ENCODE measurements at regions not wholly inside any gene's neighbourhood (a gene's known extent, or its start where the extent isn't known, plus 50 kb on each side); places are given as distances from the start of the nearest gene placed in this dataset.

DNA sequence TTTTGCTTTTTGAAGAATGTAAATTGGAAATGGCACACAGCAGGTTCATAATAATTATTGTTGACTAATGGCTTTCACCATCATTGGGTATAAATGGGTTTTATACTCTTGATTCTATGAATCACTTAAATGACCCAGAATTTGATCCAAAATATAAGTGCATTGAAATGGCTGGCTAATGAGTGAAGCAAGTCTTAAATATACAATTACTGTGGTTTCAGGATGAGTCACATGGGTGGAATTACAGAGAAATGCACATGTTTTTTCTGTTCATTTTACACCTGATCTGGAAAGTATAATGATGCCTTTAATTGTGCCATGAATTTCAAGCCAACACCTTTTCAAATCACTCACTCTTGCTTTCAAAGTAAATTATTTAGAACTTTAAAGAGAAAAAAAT lies 380.8 kb upstream of the CD180 start:
- Histone ChIP-seq H3K27ac (no peak overlapping the region), H3K27me3 (no peaks in the 10 kb centered on the region), H3K36me3 (no peaks in the 10 kb centered on the region), H3K4me3 (no peak overlapping the region), H3K4me1 (peaks cover 0 to 7% (median 0%) of the 10 kb centered on the region in 4 donors), H3K9me3 (peaks cover 0 to 8% (median 0%) of the 10 kb centered on the region in 3 donors)
- TF ChIP-seq, protein P1, sequence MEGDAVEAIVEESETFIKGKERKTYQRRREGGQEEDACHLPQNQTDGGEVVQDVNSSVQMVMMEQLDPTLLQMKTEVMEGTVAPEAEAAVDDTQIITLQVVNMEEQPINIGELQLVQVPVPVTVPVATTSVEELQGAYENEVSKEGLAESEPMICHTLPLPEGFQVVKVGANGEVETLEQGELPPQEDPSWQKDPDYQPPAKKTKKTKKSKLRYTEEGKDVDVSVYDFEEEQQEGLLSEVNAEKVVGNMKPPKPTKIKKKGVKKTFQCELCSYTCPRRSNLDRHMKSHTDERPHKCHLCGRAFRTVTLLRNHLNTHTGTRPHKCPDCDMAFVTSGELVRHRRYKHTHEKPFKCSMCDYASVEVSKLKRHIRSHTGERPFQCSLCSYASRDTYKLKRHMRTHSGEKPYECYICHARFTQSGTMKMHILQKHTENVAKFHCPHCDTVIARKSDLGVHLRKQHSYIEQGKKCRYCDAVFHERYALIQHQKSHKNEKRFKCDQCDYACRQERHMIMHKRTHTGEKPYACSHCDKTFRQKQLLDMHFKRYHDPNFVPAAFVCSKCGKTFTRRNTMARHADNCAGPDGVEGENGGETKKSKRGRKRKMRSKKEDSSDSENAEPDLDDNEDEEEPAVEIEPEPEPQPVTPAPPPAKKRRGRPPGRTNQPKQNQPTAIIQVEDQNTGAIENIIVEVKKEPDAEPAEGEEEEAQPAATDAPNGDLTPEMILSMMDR (IDR thresholded peaks at IDR 0.05), result no peak
- intact Hi-C loops (cut with DNase I; ENCODE audit: low total_unique reads), result no loop called here
- DNase-seq, result no peak

DNA sequence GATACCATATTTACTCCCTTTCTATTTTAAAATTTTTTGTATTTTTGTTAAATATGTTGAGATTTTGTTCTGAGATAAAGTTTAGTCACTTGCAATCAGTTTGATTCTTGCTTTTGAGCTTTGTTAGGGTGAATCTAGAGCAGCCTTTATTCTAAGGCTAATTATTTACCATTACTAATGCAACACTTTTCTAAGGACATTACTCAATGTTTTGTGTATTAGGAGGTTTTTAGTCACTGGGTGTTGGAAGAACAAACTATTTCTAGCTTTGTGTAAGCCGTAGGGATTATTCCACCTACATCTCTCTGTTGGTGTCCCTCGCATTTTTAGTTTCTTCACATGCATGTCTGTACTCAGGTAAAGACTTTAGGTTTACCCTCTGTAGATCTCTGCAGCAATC lies 379.5 kb upstream of the CD180 start:
- TF ChIP-seq, protein P1 (IDR thresholded peaks at IDR 0.05), result no peak
- DNase-seq, result no peak
- Histone ChIP-seq H3K9me3 (peaks cover 0 to 8% (median 0%) of the 10 kb centered on the region in 3 donors), H3K4me1 (peaks cover 0 to 7% (median 0%) of the 10 kb centered on the region in 4 donors), H3K27ac (no peak overlapping the region), H3K27me3 (no peaks in the 10 kb centered on the region), H3K36me3 (no peaks in the 10 kb centered on the region), H3K4me3 (no peak overlapping the region)
- intact Hi-C loops (cut with DNase I; ENCODE audit: low total_unique reads), result no loop called here

DNA sequence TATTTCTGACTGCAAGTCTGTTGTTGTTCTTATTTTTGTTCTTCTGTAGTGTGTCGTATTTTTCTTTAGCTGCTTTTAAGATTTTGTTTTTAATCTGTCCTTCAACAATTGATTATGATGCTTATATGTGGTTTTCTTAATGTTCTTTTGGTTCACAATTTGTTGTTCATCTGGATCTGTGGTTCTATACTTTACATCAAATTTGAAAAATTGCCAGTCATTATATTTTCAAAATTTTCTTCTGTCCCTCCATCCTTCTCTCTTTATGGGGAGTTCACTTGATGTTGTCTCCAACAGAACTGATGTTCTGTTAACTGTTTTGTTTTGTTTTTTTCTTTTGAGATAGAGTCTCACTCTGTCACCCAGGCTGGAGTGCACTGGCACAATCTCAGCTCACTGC lies 378.5 kb upstream of the CD180 start:
- no peaks in the 10 kb centered on the region for H3K36me3 ChIP-seq
- intact Hi-C loops (cut with DNase I; ENCODE audit: low total_unique reads), result no loop called here
- H3K4me3 ChIP-seq, result no peak overlapping the region
- H3K4me1 ChIP-seq, result peaks cover 0 to 7% (median 0%) of the 10 kb centered on the region in 4 donors
- H3K9me3 ChIP-seq, result peaks cover 0 to 8% (median 0%) of the 10 kb centered on the region in 3 donors
- no peak overlapping the region for H3K27ac ChIP-seq
- no peaks in the 10 kb centered on the region for H3K27me3 ChIP-seq
- DNase-seq, result no peak
- TF ChIP-seq, protein P1 (IDR thresholded peaks at IDR 0.05), result no peak

DNA sequence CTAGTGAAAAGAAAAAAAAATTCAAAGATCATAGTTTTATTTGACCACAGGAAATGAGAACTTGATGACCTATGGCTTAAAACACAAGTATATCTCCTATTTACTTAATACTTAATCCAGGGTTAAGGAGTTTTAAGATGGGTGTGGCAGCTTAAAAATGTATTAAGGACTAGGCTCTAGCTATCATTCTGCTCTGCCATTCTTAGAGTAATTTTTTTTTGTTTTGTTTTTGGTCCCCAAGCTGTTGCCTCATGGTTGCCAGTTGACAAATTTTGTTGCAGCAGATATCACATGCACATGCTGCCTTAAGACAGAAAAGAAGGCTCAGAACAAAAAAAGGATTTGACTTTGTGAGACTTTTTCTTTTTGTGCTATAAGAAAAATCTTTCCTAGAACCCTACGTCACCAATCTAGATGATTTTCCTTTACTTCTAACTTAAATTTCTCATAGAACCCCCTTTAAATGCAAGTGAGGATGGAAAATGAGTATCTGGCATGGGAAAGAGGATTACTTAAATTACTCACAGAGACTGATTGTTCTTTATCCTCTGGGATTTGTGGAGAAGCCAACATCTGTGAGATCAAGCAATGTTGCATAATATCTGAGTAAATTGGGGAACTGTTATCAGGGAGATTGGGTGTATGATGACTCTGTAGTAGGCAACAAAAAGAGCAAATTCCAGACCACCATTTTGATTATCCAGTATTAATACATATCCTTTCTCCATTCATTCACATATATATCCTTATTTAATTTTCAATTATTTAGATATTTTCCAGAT lies 364.7 kb upstream of the CD180 start:
- H3K27ac ChIP-seq, result no peak overlapping the region
- H3K4me1 ChIP-seq, result no peaks in the 10 kb centered on the region
- H3K36me3 ChIP-seq, result no peaks in the 10 kb centered on the region
- H3K9me3 ChIP-seq, result peaks cover 0 to 12% (median 4%) of the 10 kb centered on the region in 3 donors
- H3K4me3 ChIP-seq, result no peak overlapping the region
- DNase-seq, result no peak
- TF ChIP-seq, protein P1 (IDR thresholded peaks at IDR 0.05), result no peak
- H3K27me3 ChIP-seq, result no peaks in the 10 kb centered on the region
- intact Hi-C loops (cut with DNase I; ENCODE audit: low total_unique reads), result no loop called here

DNA sequence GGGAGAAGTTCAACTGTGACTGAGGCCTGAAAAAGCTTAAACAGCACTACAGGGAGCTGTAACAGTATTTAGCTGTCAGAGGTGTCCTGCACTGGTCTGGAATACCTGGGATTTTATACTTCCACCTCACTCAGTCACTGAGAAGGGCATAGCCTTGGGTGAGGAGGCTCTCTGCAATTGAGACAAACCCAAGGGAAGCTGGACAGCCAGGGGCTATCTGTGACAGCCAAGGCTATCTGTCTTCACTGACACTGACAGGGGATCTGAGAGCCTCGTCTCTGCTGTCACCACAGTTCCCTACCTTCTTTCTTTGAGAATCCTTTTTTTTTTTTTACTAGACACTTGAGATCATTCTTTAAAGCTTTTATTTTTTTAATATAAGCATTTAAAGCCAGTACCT lies 356.2 kb upstream of the CD180 start:
- no peaks in the 10 kb centered on the region for H3K27me3 ChIP-seq
- TF ChIP-seq, protein P1 (IDR thresholded peaks at IDR 0.05), result no peak
- DNase-seq, result no peak
- no peak overlapping the region for H3K4me3 ChIP-seq
- no peaks in the 10 kb centered on the region for H3K9me3 ChIP-seq
- H3K27ac ChIP-seq, result no peak overlapping the region
- intact Hi-C loops (cut with DNase I; ENCODE audit: low total_unique reads), result no loop called here
- no peaks in the 10 kb centered on the region for H3K36me3 ChIP-seq
- no peaks in the 10 kb centered on the region for H3K4me1 ChIP-seq

Measured in tibial artery (tissue), 4 donors.